ENCODE measurements at regions not wholly inside any gene's neighbourhood (a gene's known extent, or its start where the extent isn't known, plus 50 kb on each side); places are given as distances from the start of the nearest gene placed in this dataset.

DNA sequence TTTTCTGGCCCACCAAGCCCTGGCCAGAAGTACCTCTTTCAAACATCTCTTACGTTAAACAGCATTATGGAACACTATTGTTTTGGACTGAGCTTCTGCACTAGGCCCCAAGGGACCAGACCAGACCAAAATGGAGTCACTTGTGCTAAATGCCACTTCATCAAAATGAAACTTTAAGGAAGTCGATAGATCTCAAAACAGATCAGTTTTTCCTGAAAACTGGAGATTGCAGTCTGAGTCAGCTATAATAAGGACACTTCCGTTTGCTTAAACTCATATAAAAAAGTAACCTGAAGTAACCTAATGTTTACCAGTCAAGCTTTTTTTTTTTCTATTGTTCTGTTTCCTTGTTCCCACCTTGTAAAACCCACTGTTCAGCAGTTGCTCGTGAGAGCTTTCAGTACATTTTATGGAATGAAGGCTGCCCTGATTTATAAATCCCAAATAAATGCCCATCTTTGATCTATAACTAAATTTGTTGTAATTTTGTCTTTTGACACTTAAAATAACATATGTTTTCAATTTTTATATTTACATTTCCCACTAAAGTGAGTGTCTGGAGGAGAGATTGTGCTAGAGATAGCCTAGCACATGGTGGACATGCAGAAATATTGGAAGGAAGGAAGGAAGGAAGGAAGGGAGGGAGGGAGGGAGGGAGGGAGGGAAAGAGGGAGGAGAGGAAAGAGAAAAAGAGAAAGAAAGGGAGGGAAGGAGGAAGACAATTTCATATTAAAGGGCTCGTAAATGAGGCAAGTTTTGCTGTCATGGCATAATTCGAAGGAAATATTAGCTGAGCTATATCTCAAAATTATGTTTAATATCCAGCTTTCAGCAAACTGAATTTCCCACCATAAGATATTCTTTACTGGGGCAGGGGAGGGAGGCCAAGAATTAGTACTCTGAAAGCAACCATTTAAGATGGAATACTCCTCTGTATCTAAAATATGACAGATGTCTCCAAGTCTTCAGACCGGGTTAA is 77.0 kb upstream of the CXADR start:
- TF ChIP-seq, protein P1, sequence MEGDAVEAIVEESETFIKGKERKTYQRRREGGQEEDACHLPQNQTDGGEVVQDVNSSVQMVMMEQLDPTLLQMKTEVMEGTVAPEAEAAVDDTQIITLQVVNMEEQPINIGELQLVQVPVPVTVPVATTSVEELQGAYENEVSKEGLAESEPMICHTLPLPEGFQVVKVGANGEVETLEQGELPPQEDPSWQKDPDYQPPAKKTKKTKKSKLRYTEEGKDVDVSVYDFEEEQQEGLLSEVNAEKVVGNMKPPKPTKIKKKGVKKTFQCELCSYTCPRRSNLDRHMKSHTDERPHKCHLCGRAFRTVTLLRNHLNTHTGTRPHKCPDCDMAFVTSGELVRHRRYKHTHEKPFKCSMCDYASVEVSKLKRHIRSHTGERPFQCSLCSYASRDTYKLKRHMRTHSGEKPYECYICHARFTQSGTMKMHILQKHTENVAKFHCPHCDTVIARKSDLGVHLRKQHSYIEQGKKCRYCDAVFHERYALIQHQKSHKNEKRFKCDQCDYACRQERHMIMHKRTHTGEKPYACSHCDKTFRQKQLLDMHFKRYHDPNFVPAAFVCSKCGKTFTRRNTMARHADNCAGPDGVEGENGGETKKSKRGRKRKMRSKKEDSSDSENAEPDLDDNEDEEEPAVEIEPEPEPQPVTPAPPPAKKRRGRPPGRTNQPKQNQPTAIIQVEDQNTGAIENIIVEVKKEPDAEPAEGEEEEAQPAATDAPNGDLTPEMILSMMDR (IDR thresholded peaks at IDR 0.05) = no peak
- TF ChIP-seq EP300 (IDR thresholded peaks at IDR 0.05) = no peak
